H1 (cell line): ENCODE measurements at regions not wholly inside any gene's neighbourhood (a gene's known extent, or its start where the extent isn't known, plus 50 kb on each side); places are given as distances from the start of the nearest gene placed in this dataset.
A peak's percentile ranks its signal among the peaks of the same experiment; 100 is the strongest.

ENCODE experiments used
- CTCF ChIA-PET: fragments of 300-600 bp; sonication (Branson Sonifier 250); formaldehyde crosslinking; loops from one replicate; lab custom pipeline; 2021; ENCODE audit not compliant: partially characterized antibody; lab: Charles Lee
- POLR2A ChIA-PET: fragments of 300-600 bp; sonication (Branson Sonifier 250); formaldehyde crosslinking; loops from one replicate; lab custom pipeline; 2021; ENCODE audit warnings: inconsistent platforms; ENCODE audit not compliant: partially characterized antibody; lab: Charles Lee
- DNase-seq, 2 experiments: peaks; one replicate each; pipeline versions ENCODE4 v3.0.0 to v3.0.0-alpha.2; 2010 to 2022; ENCODE audit warnings: low spot score in 2 of 2, low read depth in 1 of 2, mixed read lengths in 1 of 2
- FAIRE-seq: peaks from 2 replicates; lab custom pipeline; 2011; peaks lifted over from hg19 to GRCh38; lab: Jason Lieb, UNC
- H2AFZ ChIP-seq: 2 replicates; pipeline ENCODE4 v1.8.1; 2012; ENCODE audit warnings: low read length, inconsistent platforms
- H2AK5ac ChIP-seq: 2 replicates; pipeline ENCODE4 v1.6.1; 2013; ENCODE audit warnings: low read depth, low read length
- H2BK120ac ChIP-seq: replicated peaks from 2 replicates; pipeline ENCODE3; 2013; ENCODE audit warnings: low read depth, low read length, inconsistent platforms
- H2BK12ac ChIP-seq: 2 replicates; pipeline ENCODE4 v1.6.1; 2013; ENCODE audit warnings: low read depth, low read length
- H2BK15ac ChIP-seq: 2 replicates; pipeline ENCODE4 v1.6.1; 2013; ENCODE audit warnings: low read length
- H2BK20ac ChIP-seq: 2 replicates; pipeline ENCODE4 v1.6.1; 2013; ENCODE audit warnings: low read length
- H2BK5ac ChIP-seq: 2 replicates; pipeline ENCODE4 v1.6.1; 2013; ENCODE audit warnings: low read depth, low read length
- H3K14ac ChIP-seq: 2 replicates; pipeline ENCODE4 v1.6.1; 2013; ENCODE audit warnings: inconsistent platforms; ENCODE audit not compliant: insufficient read length
- H3K18ac ChIP-seq: 2 replicates; pipeline ENCODE4 v1.6.1; 2013; ENCODE audit warnings: low read length; ENCODE audit errors: extremely low read depth
- H3K23ac ChIP-seq: 2 replicates; pipeline ENCODE4 v1.6.1; 2013; ENCODE audit warnings: inconsistent platforms; ENCODE audit not compliant: insufficient read length
- H3K23me2 ChIP-seq: 2 replicates; pipeline ENCODE4 v1.6.1; 2013; ENCODE audit warnings: low read depth, low read length
- H3K27ac ChIP-seq: 2 replicates; pipeline ENCODE4 v1.6.1; 2011; ENCODE audit warnings: low read depth, low read length, inconsistent platforms
- H3K27me3 ChIP-seq, 4 experiments: replicated peaks in 1 of 4; 1 replicate in 1 of 4; 2 replicates in 3 of 4; pipeline versions ENCODE4 v1.6.1 to v1.8.1; 2011 to 2013; ENCODE audit warnings: low read length in 3 of 4, mild to moderate bottlenecking in 3 of 4, inconsistent platforms in 2 of 4, mixed read lengths in 2 of 4, moderate library complexity in 1 of 4; ENCODE audit not compliant: control insufficient read depth in 3 of 4, insufficient read depth in 3 of 4; ENCODE audit errors: extremely low read depth in 1 of 4
- H3K36me3 ChIP-seq, 4 experiments: 2 replicates each; pipeline versions ENCODE4 v1.6.1 to v1.8.1; 2011 to 2013; ENCODE audit warnings: mild to moderate bottlenecking in 4 of 4, low read length in 3 of 4, moderate library complexity in 2 of 4, control low read depth in 1 of 4, inconsistent platforms in 1 of 4; ENCODE audit not compliant: insufficient read depth in 4 of 4, control insufficient read depth in 2 of 4
- H3K4ac ChIP-seq: replicated peaks from 2 replicates; pipeline ENCODE3; 2013; ENCODE audit warnings: low read length, low read depth, mixed read lengths, inconsistent platforms; ENCODE audit not compliant: insufficient read length
- H3K4me1 ChIP-seq, 4 experiments: replicated peaks in 1 of 4; 1 replicate in 1 of 4; 2 replicates in 3 of 4; pipeline versions ENCODE4 v1.6.1 to v1.8.1; 2011 to 2013; ENCODE audit warnings: low read length in 3 of 4, inconsistent platforms in 2 of 4, mixed read lengths in 1 of 4; ENCODE audit not compliant: insufficient read depth in 4 of 4, control insufficient read depth in 3 of 4
- H3K4me2 ChIP-seq, 2 experiments: 2 replicates each; pipeline versions ENCODE4 v1.6.1 to v1.8.1; 2011 to 2013; ENCODE audit warnings: low read depth in 2 of 2, low read length in 2 of 2, control low read depth in 1 of 2, inconsistent platforms in 1 of 2, mild to moderate bottlenecking in 1 of 2; ENCODE audit not compliant: insufficient read depth in 1 of 2
- H3K4me3 ChIP-seq, 4 experiments: fragments of 200-600, 300-600 bp in 1 of 4; sonication (generic), shearing (Covaris generic), sonication (Bioruptor Twin) in 1 of 4; 2 replicates each; pipeline versions ENCODE4 v1.5.1 to v1.8.1; 2011 to 2016; ENCODE audit warnings: low read length in 4 of 4, low read depth in 3 of 4, control low read depth in 2 of 4, inconsistent platforms in 2 of 4, mild to moderate bottlenecking in 2 of 4, mixed read lengths in 1 of 4, moderate library complexity in 1 of 4; ENCODE audit not compliant: insufficient read depth in 2 of 4; ENCODE audit errors: extremely low read depth in 1 of 4
- H3K56ac ChIP-seq: replicated peaks from 2 replicates; pipeline ENCODE3; 2013; ENCODE audit warnings: low read depth, mild to moderate bottlenecking, mixed read lengths, low read length, inconsistent platforms; ENCODE audit not compliant: insufficient read length
- H3K79me1 ChIP-seq: 2 replicates; pipeline ENCODE4 v1.6.1; 2013; ENCODE audit warnings: low read depth, low read length, control low read depth
- H3K79me2 ChIP-seq, 2 experiments: 2 replicates each; pipeline versions ENCODE4 v1.6.1 to v1.8.1; 2012 to 2013; ENCODE audit warnings: low read length in 2 of 2, mild to moderate bottlenecking in 2 of 2, inconsistent platforms in 1 of 2; ENCODE audit not compliant: insufficient read depth in 2 of 2, control insufficient read depth in 1 of 2
- H3K9ac ChIP-seq, 4 experiments: replicated peaks in 1 of 4; 1 replicate in 1 of 4; 2 replicates in 3 of 4; pipeline versions ENCODE4 v1.6.1 to v1.8.1; 2011 to 2013; ENCODE audit warnings: low read depth in 3 of 4, low read length in 3 of 4, control low read depth in 2 of 4, mild to moderate bottlenecking in 2 of 4, moderate library complexity in 2 of 4, inconsistent platforms in 1 of 4; ENCODE audit errors: extremely low read depth in 1 of 4
- H3K9me3 ChIP-seq, 2 experiments: 2 replicates each; pipeline versions ENCODE4 v1.6.1 to v1.8.1; 2012 to 2013; ENCODE audit warnings: mild to moderate bottlenecking in 2 of 2, moderate library complexity in 2 of 2, control low read depth in 1 of 2, inconsistent platforms in 1 of 2, low read depth in 1 of 2, low read length in 1 of 2, mixed read lengths in 1 of 2; ENCODE audit not compliant: insufficient read depth in 2 of 2
- H4K20me1 ChIP-seq, 2 experiments: replicated peaks in 1 of 2; 2 replicates each; pipeline versions ENCODE3 to v1.8.1; 2011 to 2013; ENCODE audit warnings: inconsistent platforms in 2 of 2, low read length in 2 of 2, mild to moderate bottlenecking in 1 of 2; ENCODE audit not compliant: insufficient read depth in 2 of 2, control insufficient read depth in 1 of 2
- H4K5ac ChIP-seq: 2 replicates; pipeline ENCODE4 v1.6.1; 2013; ENCODE audit warnings: low read length, low read depth, mixed read lengths, inconsistent platforms; ENCODE audit not compliant: insufficient read length
- H4K8ac ChIP-seq: 2 replicates; pipeline ENCODE4 v1.8.0; 2013; ENCODE audit warnings: mild to moderate bottlenecking, moderate library complexity, low read length, inconsistent platforms; ENCODE audit not compliant: insufficient read depth; ENCODE audit errors: extremely low read depth
- H4K91ac ChIP-seq: replicated peaks from 2 replicates; pipeline ENCODE3; 2013; ENCODE audit warnings: low read length, mixed read lengths, inconsistent platforms; ENCODE audit not compliant: insufficient read length
- KDM5A ChIP-seq: fragments of 200-600 bp; IDR thresholded peaks from 2 replicates; pipeline ENCODE4 v1.7.1; 2012; ENCODE audit warnings: mild to moderate bottlenecking, low read length, inconsistent platforms, mixed read lengths
- SIRT6 ChIP-seq: IDR thresholded peaks from one replicate; pipeline ENCODE4 v1.7.1; 2012; ENCODE audit warnings: low read length, inconsistent platforms
- WGBS, 2 experiments: shearing (Covaris generic) in 1 of 2; methylation state at CpG; one replicate each; pipeline versions ENCODE4 v1.1.6 to v1.1.7; 2013 to 2015; ENCODE audit warnings: low lambda C conversion rate in 2 of 2, mixed read lengths in 2 of 2, inconsistent platforms in 1 of 2, low coverage in 1 of 2, missing lambda C conversion rate in 1 of 2; ENCODE audit not compliant: insufficient replicate concordance in 2 of 2, insufficient coverage in 1 of 2, insufficient read length in 1 of 2; ENCODE audit errors: extremely low coverage in 1 of 2, missing lambda C conversion rate in 1 of 2; 5-methylcytosine and 5-hydroxymethylcytosine counted together
- TF ChIP-seq, protein P1 (sequence below), 3 experiments: IDR thresholded peaks; 1 replicate in 2 of 3; 2 replicates in 1 of 3; pipeline versions ENCODE4 v1.5.1 to v1.6.1; 2011; ENCODE audit warnings: low read length in 3 of 3, mild to moderate bottlenecking in 3 of 3, inconsistent platforms in 2 of 3, low read depth in 1 of 3, moderate library complexity in 1 of 3; ENCODE audit not compliant: insufficient read depth in 1 of 3; ENCODE audit errors: control extremely low read depth in 1 of 3

DNA sequence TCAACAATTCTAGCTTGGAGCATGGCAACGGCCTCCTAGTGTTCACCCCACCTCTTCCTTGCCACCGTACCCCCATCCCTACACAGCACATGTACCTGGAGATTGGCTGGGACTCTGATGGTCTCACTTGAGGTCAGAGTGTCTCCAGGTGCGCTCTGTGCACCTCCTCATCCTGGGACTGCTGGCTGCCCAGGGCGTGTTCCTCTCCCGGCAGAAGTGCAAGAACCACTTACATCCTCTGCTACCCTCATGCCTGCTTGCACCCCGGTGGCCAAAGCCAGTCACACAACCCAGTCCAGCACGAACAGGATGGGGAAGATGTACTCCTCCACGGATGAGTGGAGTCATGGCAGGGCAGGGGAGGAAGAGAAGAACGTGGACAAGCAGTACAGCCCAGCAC, 151.5 kb downstream of the ASB1 start:
- TF ChIP-seq SIRT6: no peak
- TF ChIP-seq KDM5A: no peak
- TF ChIP-seq, protein P1, sequence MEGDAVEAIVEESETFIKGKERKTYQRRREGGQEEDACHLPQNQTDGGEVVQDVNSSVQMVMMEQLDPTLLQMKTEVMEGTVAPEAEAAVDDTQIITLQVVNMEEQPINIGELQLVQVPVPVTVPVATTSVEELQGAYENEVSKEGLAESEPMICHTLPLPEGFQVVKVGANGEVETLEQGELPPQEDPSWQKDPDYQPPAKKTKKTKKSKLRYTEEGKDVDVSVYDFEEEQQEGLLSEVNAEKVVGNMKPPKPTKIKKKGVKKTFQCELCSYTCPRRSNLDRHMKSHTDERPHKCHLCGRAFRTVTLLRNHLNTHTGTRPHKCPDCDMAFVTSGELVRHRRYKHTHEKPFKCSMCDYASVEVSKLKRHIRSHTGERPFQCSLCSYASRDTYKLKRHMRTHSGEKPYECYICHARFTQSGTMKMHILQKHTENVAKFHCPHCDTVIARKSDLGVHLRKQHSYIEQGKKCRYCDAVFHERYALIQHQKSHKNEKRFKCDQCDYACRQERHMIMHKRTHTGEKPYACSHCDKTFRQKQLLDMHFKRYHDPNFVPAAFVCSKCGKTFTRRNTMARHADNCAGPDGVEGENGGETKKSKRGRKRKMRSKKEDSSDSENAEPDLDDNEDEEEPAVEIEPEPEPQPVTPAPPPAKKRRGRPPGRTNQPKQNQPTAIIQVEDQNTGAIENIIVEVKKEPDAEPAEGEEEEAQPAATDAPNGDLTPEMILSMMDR (IDR thresholded peaks at IDR 0.05; ENCODE audit: control extremely low read depth in 1 of 3, insufficient read depth in 1 of 3, low read depth in 1 of 3, low read length in 3 of 3): peak in 1 of 3 experiments; percentile 8; a peak in 1 of 4 replicates
- Histone ChIP-seq H3K4me2 (no peak overlapping the region), H3K9ac (no peak overlapping the region), H2BK12ac (no peak overlapping the region), H4K8ac (no peak overlapping the region), H3K4me3 (no peak overlapping the region), H3K79me2 (no peaks in the 10 kb centered on the region), H4K91ac (no peak overlapping the region), H3K23me2 (no peaks in the 10 kb centered on the region), H2BK5ac (no peak overlapping the region), H3K18ac (no peak overlapping the region), H2BK120ac (no peak overlapping the region), H3K27me3 (no peaks in the 10 kb centered on the region), H2AK5ac (no peak overlapping the region), H2BK20ac (no peak overlapping the region), H3K36me3 (no peaks in the 10 kb centered on the region), H3K14ac (no peak overlapping the region), H3K27ac (no peak overlapping the region), H3K56ac (no peak overlapping the region), H3K4ac (no peak overlapping the region), H4K5ac (no peak overlapping the region), H4K20me1 (no peaks in the 10 kb centered on the region), H3K79me1 (no peaks in the 10 kb centered on the region), H3K23ac (no peak overlapping the region), H2AFZ (no peak overlapping the region), H3K9me3 (no peaks in the 10 kb centered on the region), H2BK15ac (no peak overlapping the region), H3K4me1 (no peaks in the 10 kb centered on the region)
- ChIA-PET CTCF (no interaction called here), POLR2A (no interaction called here)
- 81% methylated on average over 9 of the region's 9 CpGs; no CpG with 5 or more reads in 1 of the 2 experiments for WGBS, 2 experiments
- no peak for DNase-seq
- no peak for FAIRE-seq
